B cell (primary cell): ENCODE measurements at regions not wholly inside any gene's neighbourhood (a gene's known extent, or its start where the extent isn't known, plus 50 kb on each side); places are given as distances from the start of the nearest gene placed in this dataset.

Experiments
- ATAC-seq: fragments of 200-7000 bp; cut with Tn5 transposase; one replicate; pipeline ENCODE4 v1.10.0; 2021; ENCODE audit warnings: low read depth, mild to moderate bottlenecking, moderate number of reproducible peaks, moderate library complexity
- CTCF ChIA-PET: fragments of 350-600 bp; sonication (Branson Sonifier 250); formaldehyde crosslinking; loops from one replicate; lab custom pipeline; 2021; ENCODE audit warnings: antibody characterized with exemption, inconsistent platforms; lab: Charles Lee
- POLR2A ChIA-PET: fragments of 350-600 bp; sonication (Branson Sonifier 250); formaldehyde crosslinking; loops from one replicate; lab custom pipeline; 2021; ENCODE audit warnings: antibody characterized with exemption; lab: Charles Lee
- DNase-seq: peaks from one replicate; pipeline ENCODE4 v3.0.0; 2013
- H2AFZ ChIP-seq: 2 replicates; pipeline ENCODE4 v1.6.1; 2012; ENCODE audit warnings: mild to moderate bottlenecking, low read depth, low read length; ENCODE audit not compliant: insufficient read depth, poor library complexity, severe bottlenecking
- H3K27ac ChIP-seq, 2 donors: 1 replicate in 1 of 2; 2 replicates in 1 of 2; pipeline ENCODE4 v1.5.1; 2012 to 2013; ENCODE audit warnings: low read length in 2 of 2, mild to moderate bottlenecking in 2 of 2, moderate library complexity in 1 of 2
- H3K27me3 ChIP-seq, 4 experiments: fragments of 200-600 bp in 1 of 4; sonication (generic) in 1 of 4; replicated peaks in 1 of 4; 1 replicate in 2 of 4; 2 replicates in 2 of 4; pipeline versions ENCODE4 v1.6.1 to v1.7.0; 2013 to 2016; ENCODE audit warnings: low read length in 3 of 4, mild to moderate bottlenecking in 2 of 4, mixed read lengths in 1 of 4, moderate library complexity in 1 of 4; ENCODE audit not compliant: insufficient read depth in 4 of 4, control insufficient read depth in 3 of 4; ENCODE audit errors: control extremely low read depth in 1 of 4
- H3K36me3 ChIP-seq, 2 experiments: replicated peaks in 1 of 2; 1 replicate in 1 of 2; 2 replicates in 1 of 2; pipeline versions ENCODE4 v1.6.1 to v1.7.1; 2013; ENCODE audit warnings: low read length in 1 of 2; ENCODE audit not compliant: insufficient read depth in 2 of 2, control insufficient read depth in 1 of 2; ENCODE audit errors: control extremely low read depth in 1 of 2, extremely low read depth in 1 of 2
- H3K4me1 ChIP-seq, 2 donors: fragments of 200-600 bp in 1 of 2; sonication (generic) in 1 of 2; 1 replicate in 1 of 2; 2 replicates in 1 of 2; pipeline versions ENCODE4 v1.5.1 to v1.6.1; 2013 to 2017; ENCODE audit warnings: low read length in 2 of 2; ENCODE audit not compliant: control insufficient read depth in 2 of 2, insufficient read depth in 2 of 2
- H3K4me2 ChIP-seq: replicated peaks from 2 replicates; pipeline ENCODE3; 2012; ENCODE audit warnings: mild to moderate bottlenecking, low read depth, low read length; ENCODE audit not compliant: poor library complexity, severe bottlenecking
- H3K4me3 ChIP-seq, 5 experiments: fragments of 200-600 bp in 1 of 5; sonication (generic) in 1 of 5; 1 replicate in 3 of 5; 2 replicates in 2 of 5; pipeline versions ENCODE4 v1.5.1 to v1.7.0; 2011 to 2016; ENCODE audit warnings: low read length in 4 of 5, mild to moderate bottlenecking in 4 of 5, low read depth in 2 of 5, control low read depth in 1 of 5, moderate library complexity in 1 of 5; ENCODE audit not compliant: insufficient read depth in 1 of 5; ENCODE audit errors: control extremely low read depth in 1 of 5, extremely low read depth in 1 of 5
- H3K79me2 ChIP-seq: fragments of 200-600 bp; sonication (generic); one replicate; pipeline ENCODE4 v1.6.0; 2016; ENCODE audit warnings: low read length; ENCODE audit not compliant: control insufficient read depth, insufficient read depth
- H3K9ac ChIP-seq: fragments of 200-600 bp; sonication (generic); 2 replicates; pipeline ENCODE4 v1.6.1; 2017; ENCODE audit warnings: mild to moderate bottlenecking, low read length, moderate library complexity
- H3K9me3 ChIP-seq, 3 donors: one replicate each; pipeline versions ENCODE4 v1.6.1 to v1.7.1; 2013; ENCODE audit warnings: low read length in 2 of 3; ENCODE audit not compliant: control insufficient read depth in 2 of 3, insufficient read depth in 1 of 3; ENCODE audit errors: control extremely low read depth in 1 of 3
- H4K20me1 ChIP-seq: 2 replicates; pipeline ENCODE4 v1.6.0; 2012; ENCODE audit warnings: mild to moderate bottlenecking, low read length; ENCODE audit not compliant: insufficient read depth, control insufficient read depth, poor library complexity, severe bottlenecking
- H3K27ac Mint-ChIP-seq: one replicate; pipeline ENCODE4 v1.8.0; 2021; ENCODE audit warnings: mixed read lengths
- H3K27me3 Mint-ChIP-seq: one replicate; pipeline ENCODE4 v1.8.0; 2021; ENCODE audit warnings: mixed read lengths
- H3K4me1 Mint-ChIP-seq: one replicate; pipeline ENCODE4 v1.8.0; 2021; ENCODE audit warnings: mixed read lengths
- H3K4me3 Mint-ChIP-seq: one replicate; pipeline ENCODE4 v1.8.0; 2021; ENCODE audit warnings: mixed read lengths
- H3K9me3 Mint-ChIP-seq: one replicate; pipeline ENCODE4 v1.8.0; 2022; ENCODE audit warnings: mixed read lengths; ENCODE audit not compliant: insufficient read depth
- CTCF ChIP-seq: fragments of 200-600 bp; IDR thresholded peaks from one replicate; pipeline ENCODE4 v1.8.0; 2022; ENCODE audit warnings: antibody characterized with exemption, mild to moderate bottlenecking
- EZH2 ChIP-seq: IDR thresholded peaks from 2 replicates; pipeline ENCODE4 v1.6.1; 2012; ENCODE audit warnings: borderline replicate concordance, low read depth, mild to moderate bottlenecking, moderate library complexity, low read length; ENCODE audit not compliant: insufficient read depth, poor library complexity, severe bottlenecking
- WGBS: methylation state at CpG from one replicate; pipeline ENCODE4 v1.1.5; 2013; ENCODE audit warnings: missing lambda C conversion rate; ENCODE audit not compliant: insufficient coverage; 5-methylcytosine and 5-hydroxymethylcytosine counted together
- intact Hi-C: fragments of 100-400 bp; cut with micrococcal nuclease; formaldehyde crosslinking; loops from one replicate; pipeline ENCODE4 v1.10.0; 2022

GRCh38 chr1:199157494-199157893, 518.7 kb downstream of the PTPRC start:
- TF ChIP-seq EZH2: no peak
- no peak for TF ChIP-seq CTCF
- Histone ChIP-seq H4K20me1 (no peaks in the 10 kb centered on the region), H3K9ac (no peak overlapping the region), H3K36me3 (no peaks in the 10 kb centered on the region), H3K27ac (no peak overlapping the region), H3K79me2 (no peaks in the 10 kb centered on the region), H3K27me3 (peaks cover 0 to 39% (median 18%) of the 10 kb centered on the region in 4 experiments), H3K4me1 (peaks cover 9 to 11% of the 10 kb centered on the region in 2 donors), H3K4me3 (no peak overlapping the region), H2AFZ (no peak overlapping the region), H3K4me2 (no peak overlapping the region), H3K9me3 (peaks cover 0 to 4% (median 3%) of the 10 kb centered on the region in 3 donors)
- Mint-ChIP-seq H3K9me3 (no peaks in the 10 kb centered on the region), H3K27ac (no peak overlapping the region), H3K4me1 (peaks cover 15% of the 10 kb centered on the region), H3K4me3 (no peak overlapping the region), H3K27me3 (peaks cover 51% of the 10 kb centered on the region)
- no peak for DNase-seq
- no peak for ATAC-seq
- CTCF ChIA-PET: interaction anchor here (0.9 kb wide), 1 partner anchor 394 kb away, joined by 3 read pairs; no protein-coding TSS in a partner anchor
- intact Hi-C loops: no loop called here
- POLR2A ChIA-PET: no interaction called here

GRCh38 chr1:199160521-199161318, 521.9 kb downstream of the PTPRC start:
- H3K79me2 ChIP-seq: no peaks in the 10 kb centered on the region
- H3K4me2 ChIP-seq: no peak overlapping the region

More at GRCh38 chr1:199160521-199161318, 521.9 kb downstream of the PTPRC start:
- DNase-seq: no peak
- ChIA-PET CTCF (no interaction called here), POLR2A (no interaction called here)
- no peak overlapping the region for H3K27ac ChIP-seq
- peaks cover 8 to 9% of the 10 kb centered on the region in 2 donors for H3K4me1 ChIP-seq
- TF ChIP-seq CTCF: no peak
- TF ChIP-seq EZH2: no peak
- H3K36me3 ChIP-seq: no peaks in the 10 kb centered on the region
- Mint-ChIP-seq H3K27me3 (peaks cover 58% of the 10 kb centered on the region), H3K4me1 (peaks cover 12% of the 10 kb centered on the region), H3K9me3 (no peaks in the 10 kb centered on the region), H3K27ac (no peak overlapping the region), H3K4me3 (no peak overlapping the region)
- intact Hi-C loops: no loop called here
- H3K27me3 ChIP-seq: peaks cover 0 to 30% (median 12%) of the 10 kb centered on the region in 4 experiments
- no peaks in the 10 kb centered on the region for H4K20me1 ChIP-seq
- no peak overlapping the region for H3K4me3 ChIP-seq
- H3K9me3 ChIP-seq: peaks cover 0 to 4% (median 3%) of the 10 kb centered on the region in 3 donors
- H2AFZ ChIP-seq: no peak overlapping the region
- no peak for ATAC-seq
- no CpG with 5 or more reads among the region's 1 CpG for WGBS
- no peak overlapping the region for H3K9ac ChIP-seq
